ENCODE measurements at regions not wholly inside any gene's neighbourhood (a gene's known extent, or its start where the extent isn't known, plus 50 kb on each side); places are given as distances from the start of the nearest gene placed in this dataset.
A peak's percentile ranks its signal among the peaks of the same experiment; 100 is the strongest.

DNA sequence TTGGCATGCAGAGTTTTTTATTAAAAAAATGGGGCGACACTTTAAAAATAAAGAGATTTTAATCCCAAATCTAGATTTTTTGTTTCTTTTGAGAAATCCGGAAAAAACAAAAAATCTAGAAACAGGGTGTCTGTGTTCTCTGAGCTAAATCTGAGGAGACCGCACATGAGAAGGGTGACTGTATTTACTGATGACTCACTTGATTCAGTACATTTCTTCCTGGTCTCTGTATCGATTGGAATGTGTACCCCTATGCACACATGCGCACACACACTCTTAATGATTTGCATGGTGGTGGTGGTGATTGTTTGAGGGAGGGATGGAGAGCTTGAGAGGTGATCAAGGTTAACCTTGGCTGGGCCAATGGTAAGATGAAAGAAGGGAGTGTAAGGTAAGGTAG lies 443.1 kb upstream of the THRB start:
- Mint-ChIP-seq H3K36me3 (ENCODE audit: insufficient read depth, unreplicated experiment) (no peaks in the 10 kb centered on the region), H3K4me1 (ENCODE audit: low read depth, unreplicated experiment) (peaks cover 23% of the 10 kb centered on the region), H3K27ac (ENCODE audit: unreplicated experiment) (peak overlapping the region; percentile 11), H3K9me3 (ENCODE audit: low read depth, unreplicated experiment) (no peaks in the 10 kb centered on the region), H3K4me3 (ENCODE audit: low read depth, unreplicated experiment) (no peak overlapping the region), H3K27me3 (ENCODE audit: unreplicated experiment) (no peaks in the 10 kb centered on the region)
- TF ChIP-seq, protein P1, sequence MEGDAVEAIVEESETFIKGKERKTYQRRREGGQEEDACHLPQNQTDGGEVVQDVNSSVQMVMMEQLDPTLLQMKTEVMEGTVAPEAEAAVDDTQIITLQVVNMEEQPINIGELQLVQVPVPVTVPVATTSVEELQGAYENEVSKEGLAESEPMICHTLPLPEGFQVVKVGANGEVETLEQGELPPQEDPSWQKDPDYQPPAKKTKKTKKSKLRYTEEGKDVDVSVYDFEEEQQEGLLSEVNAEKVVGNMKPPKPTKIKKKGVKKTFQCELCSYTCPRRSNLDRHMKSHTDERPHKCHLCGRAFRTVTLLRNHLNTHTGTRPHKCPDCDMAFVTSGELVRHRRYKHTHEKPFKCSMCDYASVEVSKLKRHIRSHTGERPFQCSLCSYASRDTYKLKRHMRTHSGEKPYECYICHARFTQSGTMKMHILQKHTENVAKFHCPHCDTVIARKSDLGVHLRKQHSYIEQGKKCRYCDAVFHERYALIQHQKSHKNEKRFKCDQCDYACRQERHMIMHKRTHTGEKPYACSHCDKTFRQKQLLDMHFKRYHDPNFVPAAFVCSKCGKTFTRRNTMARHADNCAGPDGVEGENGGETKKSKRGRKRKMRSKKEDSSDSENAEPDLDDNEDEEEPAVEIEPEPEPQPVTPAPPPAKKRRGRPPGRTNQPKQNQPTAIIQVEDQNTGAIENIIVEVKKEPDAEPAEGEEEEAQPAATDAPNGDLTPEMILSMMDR (IDR thresholded peaks at IDR 0.05; ENCODE audit: unreplicated experiment) = no peak
- CTCF ChIA-PET = interaction anchor here (0.5 to 0.6 kb wide), 2 partner anchors 58 to 184 kb away, joined by 3 read pairs; no protein-coding TSS in a partner anchor
- intact Hi-C loops (cut with micrococcal nuclease; ENCODE audit: unreplicated experiment) = loop anchor here (10.0 kb wide), 1 partner anchor 163 kb away; no protein-coding TSS in a partner anchor
- no TSS peak for BruUV-seq (replicated peaks)
- DNase-seq = peak; percentile 36

DNA sequence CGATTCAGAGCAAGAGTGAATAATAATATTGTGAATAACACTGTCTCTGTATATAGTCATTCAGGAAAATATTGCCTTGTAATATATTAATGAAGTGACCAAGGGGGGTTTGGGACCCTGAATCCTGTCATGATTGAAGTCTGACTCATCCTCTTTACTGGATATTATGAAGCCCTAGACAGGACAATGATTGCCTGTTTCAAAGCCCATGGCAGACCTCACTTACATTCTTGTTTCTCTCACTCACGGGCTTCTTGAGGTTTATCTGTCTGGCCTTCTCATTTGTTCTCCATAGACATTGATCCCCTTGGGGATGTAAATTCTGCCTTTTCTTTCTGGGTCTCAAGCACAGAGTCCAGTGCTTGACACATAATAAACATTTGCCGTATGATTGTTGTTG lies 449.3 kb upstream of the THRB start:
- H3K4me1 Mint-ChIP-seq (ENCODE audit: low read depth, unreplicated experiment) = peaks cover 13% of the 10 kb centered on the region
- TF ChIP-seq, protein P1 (IDR thresholded peaks at IDR 0.05; ENCODE audit: unreplicated experiment) = no peak
- no peaks in the 10 kb centered on the region for H3K9me3 Mint-ChIP-seq (ENCODE audit: low read depth, unreplicated experiment)
- intact Hi-C loops (cut with micrococcal nuclease; ENCODE audit: unreplicated experiment) = no loop called here
- no peak overlapping the region for H3K4me3 Mint-ChIP-seq (ENCODE audit: low read depth, unreplicated experiment)
- no peaks in the 10 kb centered on the region for H3K27me3 Mint-ChIP-seq (ENCODE audit: unreplicated experiment)
- no peak for DNase-seq
- no peaks in the 10 kb centered on the region for H3K36me3 Mint-ChIP-seq (ENCODE audit: insufficient read depth, unreplicated experiment)
- CTCF ChIA-PET = interaction anchor here (0.6 kb wide), 1 partner anchor 1115 kb away, joined by 3 read pairs; no protein-coding TSS in a partner anchor
- no peak overlapping the region for H3K27ac Mint-ChIP-seq (ENCODE audit: unreplicated experiment)
- BruUV-seq (replicated peaks) = no TSS peak

DNA sequence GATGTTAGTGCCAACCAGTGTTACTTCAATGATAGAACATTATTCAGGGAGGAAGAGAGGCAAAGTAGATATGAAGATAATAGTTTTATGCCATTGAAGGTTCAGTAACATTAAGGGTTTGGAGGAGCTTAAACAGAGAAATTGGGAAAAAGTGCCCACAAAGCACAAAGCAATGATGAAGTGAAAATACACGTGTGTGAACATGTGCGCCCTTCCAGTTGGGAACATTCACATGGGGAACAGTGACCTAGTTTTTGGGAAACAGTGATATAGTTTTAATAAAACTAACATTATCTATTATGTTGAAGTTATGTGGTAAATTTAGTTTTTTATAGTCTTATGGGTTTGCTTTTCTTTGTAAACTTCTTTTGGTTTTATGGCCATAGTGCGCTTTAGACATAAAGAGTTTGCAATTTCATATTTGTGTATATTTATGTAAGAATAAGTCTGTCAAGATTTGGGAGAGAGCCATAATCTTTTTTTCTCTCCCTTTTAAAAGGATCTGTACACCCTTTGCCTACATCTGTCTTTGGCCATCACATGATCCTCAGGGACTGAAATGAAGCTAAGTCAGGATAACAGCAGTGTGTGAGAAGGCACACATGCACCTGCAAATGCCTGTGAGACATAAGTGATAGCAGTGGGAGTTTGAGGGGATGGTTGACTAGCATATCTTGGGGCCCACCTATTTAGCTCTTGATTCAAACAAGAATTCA lies 450.3 kb upstream of the THRB start:
- no TSS peak for BruUV-seq (replicated peaks)
- no peaks in the 10 kb centered on the region for H3K27me3 Mint-ChIP-seq (ENCODE audit: unreplicated experiment)
- CTCF ChIA-PET = no interaction called here
- no peaks in the 10 kb centered on the region for H3K9me3 Mint-ChIP-seq (ENCODE audit: low read depth, unreplicated experiment)
- H3K27ac Mint-ChIP-seq (ENCODE audit: unreplicated experiment) = no peak overlapping the region
- no peak overlapping the region for H3K4me3 Mint-ChIP-seq (ENCODE audit: low read depth, unreplicated experiment)
- intact Hi-C loops (cut with micrococcal nuclease; ENCODE audit: unreplicated experiment) = no loop called here
- no peak for DNase-seq
- no peaks in the 10 kb centered on the region for H3K36me3 Mint-ChIP-seq (ENCODE audit: insufficient read depth, unreplicated experiment)
- TF ChIP-seq, protein P1 (IDR thresholded peaks at IDR 0.05; ENCODE audit: unreplicated experiment) = no peak
- H3K4me1 Mint-ChIP-seq (ENCODE audit: low read depth, unreplicated experiment) = peaks cover 12% of the 10 kb centered on the region

DNA sequence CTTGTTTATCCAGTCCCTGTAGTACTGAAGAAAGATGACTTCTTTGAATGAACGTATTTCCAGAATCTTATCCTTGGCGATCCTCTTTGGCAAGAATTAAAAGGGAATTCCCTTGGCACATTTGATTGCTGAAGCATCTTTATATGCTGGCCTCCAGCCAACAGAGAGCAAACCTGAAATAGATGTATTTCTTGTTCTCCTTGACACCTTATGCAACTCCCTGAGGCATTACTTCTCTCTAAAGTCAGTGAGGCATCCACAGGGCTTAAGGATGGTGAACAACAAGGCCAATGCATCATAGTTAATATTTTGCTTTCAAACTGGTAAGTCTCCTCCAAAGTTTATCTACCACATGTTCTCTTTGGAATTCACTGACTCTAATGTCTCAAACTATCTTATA lies 450.9 kb upstream of the THRB start:
- CTCF ChIA-PET = no interaction called here
- Mint-ChIP-seq H3K27ac (ENCODE audit: unreplicated experiment) (no peak overlapping the region), H3K4me1 (ENCODE audit: low read depth, unreplicated experiment) (peaks cover 12% of the 10 kb centered on the region), H3K9me3 (ENCODE audit: low read depth, unreplicated experiment) (no peaks in the 10 kb centered on the region), H3K36me3 (ENCODE audit: insufficient read depth, unreplicated experiment) (no peaks in the 10 kb centered on the region), H3K4me3 (ENCODE audit: low read depth, unreplicated experiment) (no peak overlapping the region), H3K27me3 (ENCODE audit: unreplicated experiment) (no peaks in the 10 kb centered on the region)
- intact Hi-C loops (cut with micrococcal nuclease; ENCODE audit: unreplicated experiment) = no loop called here
- BruUV-seq (replicated peaks) = no TSS peak
- DNase-seq = no peak
- TF ChIP-seq, protein P1 (IDR thresholded peaks at IDR 0.05; ENCODE audit: unreplicated experiment) = no peak

Data from Calu3 (cell line).